22Rv1 (cell line): ENCODE measurements at regions not wholly inside any gene's neighbourhood (a gene's known extent, or its start where the extent isn't known, plus 50 kb on each side); places are given as distances from the start of the nearest gene placed in this dataset.

Experiments
- ZFX ChIP-seq: fragments of 450-650 bp; IDR thresholded peaks from 2 replicates; pipeline ENCODE4 v1.6.1; 2017; ENCODE audit warnings: antibody characterized with exemption, borderline replicate concordance
- TF ChIP-seq, protein P1 (sequence below): fragments of 450-650 bp; IDR thresholded peaks from 2 replicates; pipeline ENCODE4 v1.5.1; 2017; ENCODE audit warnings: mild to moderate bottlenecking

DNA sequence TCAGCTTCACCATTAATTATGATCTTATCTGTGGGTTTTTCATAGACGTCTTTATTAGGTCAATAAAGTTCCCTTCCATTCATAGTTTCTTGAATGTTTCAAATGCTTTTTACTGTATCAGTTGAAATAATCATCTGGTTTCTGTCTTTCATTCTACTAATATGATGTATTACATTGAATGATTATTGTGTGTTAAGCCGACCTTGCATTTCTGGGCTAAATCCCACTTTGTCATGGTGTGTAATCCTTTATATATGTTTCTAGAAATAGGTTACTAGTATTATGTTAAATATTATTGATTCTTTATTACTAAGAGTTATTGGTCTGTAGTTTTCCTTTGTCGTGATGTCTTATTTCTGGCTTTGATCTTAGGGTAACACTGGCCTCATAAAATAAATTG is 134.9 kb downstream of the FASLG start:
- TF ChIP-seq, protein P1, sequence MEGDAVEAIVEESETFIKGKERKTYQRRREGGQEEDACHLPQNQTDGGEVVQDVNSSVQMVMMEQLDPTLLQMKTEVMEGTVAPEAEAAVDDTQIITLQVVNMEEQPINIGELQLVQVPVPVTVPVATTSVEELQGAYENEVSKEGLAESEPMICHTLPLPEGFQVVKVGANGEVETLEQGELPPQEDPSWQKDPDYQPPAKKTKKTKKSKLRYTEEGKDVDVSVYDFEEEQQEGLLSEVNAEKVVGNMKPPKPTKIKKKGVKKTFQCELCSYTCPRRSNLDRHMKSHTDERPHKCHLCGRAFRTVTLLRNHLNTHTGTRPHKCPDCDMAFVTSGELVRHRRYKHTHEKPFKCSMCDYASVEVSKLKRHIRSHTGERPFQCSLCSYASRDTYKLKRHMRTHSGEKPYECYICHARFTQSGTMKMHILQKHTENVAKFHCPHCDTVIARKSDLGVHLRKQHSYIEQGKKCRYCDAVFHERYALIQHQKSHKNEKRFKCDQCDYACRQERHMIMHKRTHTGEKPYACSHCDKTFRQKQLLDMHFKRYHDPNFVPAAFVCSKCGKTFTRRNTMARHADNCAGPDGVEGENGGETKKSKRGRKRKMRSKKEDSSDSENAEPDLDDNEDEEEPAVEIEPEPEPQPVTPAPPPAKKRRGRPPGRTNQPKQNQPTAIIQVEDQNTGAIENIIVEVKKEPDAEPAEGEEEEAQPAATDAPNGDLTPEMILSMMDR, result no peak
- TF ChIP-seq ZFX, result no peak
